GM12891 (cell line): ENCODE measurements at regions not wholly inside any gene's neighbourhood (a gene's known extent, or its start where the extent isn't known, plus 50 kb on each side); places are given as distances from the start of the nearest gene placed in this dataset.

ENCODE experiments used
- PAX5 ChIP-seq: IDR thresholded peaks from 2 replicates; pipeline ENCODE4 v1.6.1; 2011; ENCODE audit warnings: low read length, moderate library complexity, mild to moderate bottlenecking; ENCODE audit not compliant: insufficient read depth, severe bottlenecking
- POLR2A ChIP-seq: IDR thresholded peaks from 2 replicates; pipeline ENCODE4 v1.6.1; 2011; ENCODE audit warnings: low read depth, low read length, control low read depth
- POLR2AphosphoS5 ChIP-seq: IDR thresholded peaks from 2 replicates; pipeline ENCODE4 v1.6.1; 2011; ENCODE audit warnings: low read depth, low read length, control low read depth
- POU2F2 ChIP-seq: IDR thresholded peaks from 2 replicates; pipeline ENCODE4 v1.6.1; 2011; ENCODE audit warnings: low read depth, mild to moderate bottlenecking, control low read depth, low read length, moderate library complexity
- SPI1 ChIP-seq: IDR thresholded peaks from 2 replicates; pipeline ENCODE4 v1.6.1; 2011; ENCODE audit warnings: low read depth, low read length, control low read depth
- TAF1 ChIP-seq: IDR thresholded peaks from 2 replicates; pipeline ENCODE4 v1.6.1; 2011; ENCODE audit warnings: low read depth, low read length, control low read depth

GRCh38 chr2:58376592-58376991, 135.5 kb upstream of the FANCL start:
- TF ChIP-seq POLR2A (no peak), POLR2AphosphoS5 (no peak), SPI1 (no peak), TAF1 (no peak), PAX5 (no peak), POU2F2 (no peak)
